GM18870 (cell line): ENCODE measurements at regions not wholly inside any gene's neighbourhood (a gene's known extent, or its start where the extent isn't known, plus 50 kb on each side); places are given as distances from the start of the nearest gene placed in this dataset.

Experiments used
- ATAC-seq: cut with Tn5 transposase; IDR thresholded peaks from one replicate; pipeline ENCODE4 v1.9.1; 2021; ENCODE audit warnings: moderate library complexity; ENCODE audit not compliant: unreplicated experiment

GRCh38 chr11:8323161-8323935 lies 59.7 kb upstream of the LMO1 start:
- no peak for ATAC-seq

DNA sequence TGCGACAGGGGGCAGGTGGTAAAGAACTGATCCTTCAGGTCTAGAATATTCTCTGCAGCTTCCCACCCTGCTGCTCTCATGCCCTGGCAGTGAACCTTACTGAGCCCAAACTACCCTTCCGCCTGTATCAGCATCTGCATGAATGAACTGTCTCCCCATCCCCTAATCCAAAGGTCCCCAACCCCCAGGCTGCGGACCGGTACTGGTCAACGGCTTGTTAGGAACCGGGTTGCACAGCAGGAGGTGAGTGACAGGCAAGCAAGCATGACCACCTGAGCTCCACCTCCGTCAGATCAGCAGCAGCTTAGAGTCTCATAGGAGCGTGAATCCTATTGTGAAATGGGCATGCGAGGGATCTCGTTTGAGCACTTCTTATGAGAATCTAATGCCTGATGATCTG lies 58.2 kb upstream of the LMO1 start:
- ATAC-seq, result no peak

- no peak for ATAC-seq
These were observed 56.4 kb upstream of the LMO1 start for GRCh38 chr11:8320076-8320475.

- no peak for ATAC-seq
These were observed 54.9 kb upstream of the LMO1 start for GRCh38 chr11:8318536-8318935.

GRCh38 chr11:8317159-8317558 lies 53.5 kb upstream of the LMO1 start:
- ATAC-seq, result no peak

GRCh38 chr11:8315954-8316353 lies 52.3 kb upstream of the LMO1 start:
- ATAC-seq, result no peak

DNA sequence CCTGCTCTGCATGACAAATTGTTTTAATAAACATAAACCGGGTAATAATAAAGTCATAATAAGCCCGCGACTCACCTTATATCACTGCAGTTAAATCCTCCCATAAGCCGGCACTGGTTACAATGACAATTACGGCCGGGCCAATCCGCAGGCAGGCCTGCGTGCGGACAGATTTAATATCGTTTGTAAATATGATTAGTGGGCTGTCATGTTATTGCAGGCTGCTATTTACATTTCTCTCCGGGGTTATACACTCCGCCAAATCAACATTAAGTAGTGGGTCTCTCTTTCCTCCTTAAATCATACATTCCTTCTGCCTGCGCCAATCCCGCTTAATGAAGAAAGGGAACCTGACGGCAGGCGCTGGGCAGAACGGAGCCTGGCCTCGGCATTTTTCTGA lies 51.8 kb upstream of the LMO1 start:
- ATAC-seq, result no peak

DNA sequence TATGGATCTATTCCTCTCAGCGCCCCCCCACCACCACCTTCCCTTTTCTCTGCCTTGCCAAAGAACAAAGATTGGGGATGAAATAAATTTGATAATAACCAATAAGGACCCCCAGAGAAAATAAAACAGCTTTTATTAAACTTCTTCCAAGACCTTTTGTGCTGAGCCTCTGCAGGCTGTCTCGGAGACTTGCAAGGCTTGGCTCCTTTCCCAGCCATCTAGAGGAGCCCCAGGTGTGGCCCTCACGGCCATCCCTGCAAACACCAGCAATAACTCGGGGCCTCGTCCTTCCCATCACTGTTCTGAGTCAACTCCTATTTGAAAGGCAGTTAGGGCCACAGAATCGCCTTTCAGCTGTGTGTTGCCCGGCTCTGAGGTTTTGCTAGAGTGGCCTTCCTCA lies 51.2 kb upstream of the LMO1 start:
- no peak for ATAC-seq

- no peak for ATAC-seq
These were observed 49.9 kb upstream of the LMO1 start for GRCh38 chr11:8313504-8314090.
